H9 (cell line): ENCODE measurements at regions not wholly inside any gene's neighbourhood (a gene's known extent, or its start where the extent isn't known, plus 50 kb on each side); places are given as distances from the start of the nearest gene placed in this dataset.

Experiments
- DNase-seq: peaks from one replicate; pipeline ENCODE4 v3.0.0-alpha.2; 2017
- H2AFZ ChIP-seq: one replicate; pipeline ENCODE4 v1.6.1; 2013; ENCODE audit warnings: mild to moderate bottlenecking, low read length, control low read depth, moderate library complexity
- H2AK5ac ChIP-seq: 2 replicates; pipeline ENCODE4 v1.6.1; 2013; ENCODE audit warnings: low read length, control low read depth, mixed read lengths; ENCODE audit not compliant: insufficient read length
- H2BK120ac ChIP-seq: one replicate; pipeline ENCODE4 v1.6.1; 2013; ENCODE audit warnings: low read depth, mild to moderate bottlenecking, low read length, control low read depth, inconsistent platforms; ENCODE audit not compliant: poor library complexity, severe bottlenecking
- H2BK12ac ChIP-seq: 2 replicates; pipeline ENCODE4 v1.6.1; 2013; ENCODE audit warnings: low read length, control low read depth, mixed read lengths, low read depth; ENCODE audit not compliant: insufficient read length
- H2BK15ac ChIP-seq: 2 replicates; pipeline ENCODE4 v1.6.1; 2013; ENCODE audit warnings: low read depth, low read length, control low read depth
- H2BK20ac ChIP-seq: one replicate; pipeline ENCODE4 v1.6.1; 2013; ENCODE audit warnings: low read depth, mild to moderate bottlenecking, low read length, control low read depth, inconsistent platforms; ENCODE audit not compliant: poor library complexity, severe bottlenecking
- H2BK5ac ChIP-seq: 2 replicates; pipeline ENCODE4 v1.6.1; 2013; ENCODE audit warnings: low read length, control low read depth, mixed read lengths; ENCODE audit not compliant: insufficient read length
- H3K14ac ChIP-seq: 2 replicates; pipeline ENCODE4 v1.6.1; 2013; ENCODE audit warnings: low read length, control low read depth; ENCODE audit not compliant: insufficient read depth
- H3K18ac ChIP-seq: 2 replicates; pipeline ENCODE4 v1.6.1; 2013; ENCODE audit warnings: low read depth, mild to moderate bottlenecking, mixed read lengths, low read length, control low read depth; ENCODE audit not compliant: insufficient read length
- H3K23ac ChIP-seq: 2 replicates; pipeline ENCODE4 v1.6.1; 2013; ENCODE audit warnings: low read length, control low read depth, mixed read lengths, low read depth; ENCODE audit not compliant: insufficient read length
- H3K23me2 ChIP-seq: 2 replicates; pipeline ENCODE4 v1.6.1; 2013; ENCODE audit warnings: low read depth, mild to moderate bottlenecking, mixed read lengths, low read length, control low read depth; ENCODE audit not compliant: insufficient read length, poor library complexity, severe bottlenecking
- H3K27ac ChIP-seq: 2 replicates; pipeline ENCODE4 v1.5.1; 2013; ENCODE audit warnings: low read length, control low read depth, mixed read lengths, low read depth; ENCODE audit not compliant: insufficient read length
- H3K27me3 ChIP-seq: 2 replicates; pipeline ENCODE4 v1.6.1; 2013; ENCODE audit warnings: low read length, control low read depth, inconsistent platforms; ENCODE audit not compliant: insufficient read depth
- H3K4ac ChIP-seq: 2 replicates; pipeline ENCODE4 v1.6.1; 2013; ENCODE audit warnings: low read depth, mild to moderate bottlenecking, control low read depth, inconsistent platforms, low read length, moderate library complexity
- H3K4me1 ChIP-seq: 2 replicates; pipeline ENCODE4 v1.6.1; 2013; ENCODE audit warnings: low read length, control low read depth, inconsistent platforms; ENCODE audit not compliant: insufficient read depth
- H3K4me2 ChIP-seq: 2 replicates; pipeline ENCODE4 v1.6.1; 2013; ENCODE audit warnings: low read length, control low read depth, mixed read lengths; ENCODE audit not compliant: insufficient read length, insufficient read depth
- H3K56ac ChIP-seq: 2 replicates; pipeline ENCODE4 v1.6.1; 2013; ENCODE audit warnings: low read depth, mild to moderate bottlenecking, mixed read lengths, low read length, control low read depth; ENCODE audit not compliant: insufficient read length
- H3K79me1 ChIP-seq: 2 replicates; pipeline ENCODE4 v1.6.1; 2013; ENCODE audit warnings: low read depth, mild to moderate bottlenecking, moderate library complexity, low read length, control low read depth, inconsistent platforms; ENCODE audit not compliant: insufficient read depth, poor library complexity, severe bottlenecking
- H3K79me2 ChIP-seq: 2 replicates; pipeline ENCODE4 v1.6.1; 2013; ENCODE audit warnings: low read length, control low read depth, inconsistent platforms; ENCODE audit not compliant: insufficient read depth
- H3K9ac ChIP-seq: 2 replicates; pipeline ENCODE4 v1.6.1; 2013; ENCODE audit warnings: low read length, control low read depth, mixed read lengths; ENCODE audit not compliant: insufficient read length; ENCODE audit errors: extremely low read depth
- H3K9me3 ChIP-seq: one replicate; pipeline ENCODE4 v1.6.1; 2013; ENCODE audit warnings: low read depth, low read length, inconsistent platforms; ENCODE audit not compliant: control insufficient read depth
- H3T11ph ChIP-seq: one replicate; pipeline ENCODE4 v1.6.1; 2013; ENCODE audit warnings: mild to moderate bottlenecking, low read length, control low read depth, inconsistent platforms
- H4K20me1 ChIP-seq: one replicate; pipeline ENCODE4 v1.6.1; 2013; ENCODE audit not compliant: control insufficient read depth, insufficient read length, insufficient read depth
- H4K5ac ChIP-seq: 2 replicates; pipeline ENCODE4 v1.6.1; 2013; ENCODE audit warnings: low read depth, mild to moderate bottlenecking, mixed read lengths, low read length, control low read depth; ENCODE audit not compliant: insufficient read length
- H4K8ac ChIP-seq: replicated peaks from 2 replicates; pipeline ENCODE4 v1.6.1; 2013; ENCODE audit warnings: low read length, control low read depth, mixed read lengths, low read depth; ENCODE audit not compliant: insufficient read length
- H4K91ac ChIP-seq: 2 replicates; pipeline ENCODE4 v1.6.1; 2013; ENCODE audit warnings: low read depth, mild to moderate bottlenecking, moderate library complexity, mixed read lengths, low read length, control low read depth; ENCODE audit not compliant: insufficient read length
- H3K27ac Mint-ChIP-seq, 3 experiments: 2 replicates in 2 of 3; 3 replicates in 1 of 3; pipeline ENCODE4 v1.8.0; 2020 to 2021; ENCODE audit warnings: mixed read lengths in 3 of 3, mild to moderate bottlenecking in 1 of 3, moderate library complexity in 1 of 3
- H3K27me3 Mint-ChIP-seq: 2 replicates; pipeline ENCODE4 v1.8.0; 2021; ENCODE audit warnings: low read depth, mild to moderate bottlenecking, moderate library complexity, mixed read lengths
- H3K36me3 Mint-ChIP-seq, 3 experiments: 2 replicates in 2 of 3; 3 replicates in 1 of 3; pipeline ENCODE4 v1.8.0; 2020 to 2021; ENCODE audit warnings: low read depth in 3 of 3, mixed read lengths in 3 of 3; ENCODE audit not compliant: insufficient read depth in 1 of 3
- H3K4me1 Mint-ChIP-seq, 2 experiments: 2 replicates each; pipeline ENCODE4 v1.8.0; 2020; ENCODE audit warnings: mixed read lengths in 2 of 2
- H3K4me3 Mint-ChIP-seq, 2 experiments: 2 replicates in 1 of 2; 3 replicates in 1 of 2; pipeline ENCODE4 v1.8.0; 2020 to 2021; ENCODE audit warnings: mild to moderate bottlenecking in 2 of 2, mixed read lengths in 2 of 2, moderate library complexity in 1 of 2
- H3K9me3 Mint-ChIP-seq, 2 experiments: 2 replicates in 1 of 2; 3 replicates in 1 of 2; pipeline ENCODE4 v1.8.0; 2020; ENCODE audit warnings: mild to moderate bottlenecking in 2 of 2, mixed read lengths in 2 of 2, moderate library complexity in 1 of 2
- CTCF ChIP-seq: fragments of 200-600 bp; sonication (generic); conservative IDR thresholded peaks from 3 replicates; pipeline ENCODE4 v1.8.0; 2021; ENCODE audit warnings: antibody characterized with exemption, mild to moderate bottlenecking
- WGBS: extraction: QIAGEN DNeasy Blood & Tissue Kit; methylation state at CpG from one replicate; pipeline ENCODE4 v1.1.7; 2013; ENCODE audit warnings: missing lambda C conversion rate, low lambda C conversion rate, mixed read lengths; ENCODE audit not compliant: insufficient read length; ENCODE audit errors: extremely low coverage; 5-methylcytosine and 5-hydroxymethylcytosine counted together

GRCh38 chr7:131186816-131187215, 140.9 kb upstream of the MKLN1 start:
- H4K8ac ChIP-seq: no peak overlapping the region
- Mint-ChIP-seq H3K9me3 (no peaks in the 10 kb centered on the region; a peak in 1 of 5 replicates), H3K27me3 (no peaks in the 10 kb centered on the region; the same call in 1 of the 2 replicates), H3K27ac (peak overlapping the region in 1 of 3 experiments; percentile 0; a peak in 1 of 7 replicates), H3K4me1 (peaks cover 42 to 49% of the 10 kb centered on the region in 2 experiments), H3K4me3 (no peak overlapping the region), H3K36me3 (peaks cover 0 to 7% (median 0%) of the 10 kb centered on the region in 3 experiments; a peak in 1 of 7 replicates)
- no peak for TF ChIP-seq CTCF
- no peak overlapping the region for H3K9ac ChIP-seq
- no peaks in the 10 kb centered on the region for H3K27me3 ChIP-seq
- H3T11ph ChIP-seq: no peak overlapping the region
- H2BK12ac ChIP-seq: no peak overlapping the region
- H2AFZ ChIP-seq: no peak overlapping the region
- H4K91ac ChIP-seq: no peak overlapping the region
- no peak overlapping the region for H3K56ac ChIP-seq
- no peaks in the 10 kb centered on the region for H3K79me2 ChIP-seq
- H3K4me2 ChIP-seq: no peak overlapping the region
- no peak for DNase-seq
- WGBS: no CpG with 5 or more reads among the region's 7 CpGs
- H2BK120ac ChIP-seq: no peak overlapping the region
- no peak overlapping the region for H3K18ac ChIP-seq
- H2BK5ac ChIP-seq: peak overlapping the region; percentile 58
- H3K23me2 ChIP-seq: no peaks in the 10 kb centered on the region
- H4K5ac ChIP-seq: no peak overlapping the region
- no peak overlapping the region for H2BK20ac ChIP-seq
- no peak overlapping the region for H3K14ac ChIP-seq
- no peaks in the 10 kb centered on the region for H3K9me3 ChIP-seq
- H3K4ac ChIP-seq: no peak overlapping the region
- peaks cover 6% of the 10 kb centered on the region for H3K4me1 ChIP-seq
- H3K23ac ChIP-seq: no peak overlapping the region
- no peak overlapping the region for H2AK5ac ChIP-seq
- H3K79me1 ChIP-seq: no peaks in the 10 kb centered on the region
- H3K27ac ChIP-seq: no peak overlapping the region
- no peak overlapping the region; the same call in 1 of the 2 replicates for H2BK15ac ChIP-seq
- no peaks in the 10 kb centered on the region for H4K20me1 ChIP-seq
